Ishikawa (cell line): ENCODE measurements at regions not wholly inside any gene's neighbourhood (a gene's known extent, or its start where the extent isn't known, plus 50 kb on each side); places are given as distances from the start of the nearest gene placed in this dataset.

Source experiments
- CEBPB ChIP-seq: IDR thresholded peaks from 2 replicates; pipeline ENCODE4 v1.6.1; 2012
- EGR1 ChIP-seq: IDR thresholded peaks from 2 replicates; pipeline ENCODE4 v1.6.1; 2012
- EP300 ChIP-seq: IDR thresholded peaks from 2 replicates; pipeline ENCODE4 v1.6.1; 2012; ENCODE audit warnings: borderline replicate concordance
- FOXM1 ChIP-seq: IDR thresholded peaks from 2 replicates; pipeline ENCODE4 v1.6.1; 2012; ENCODE audit warnings: low read depth, borderline replicate concordance
- RAD21 ChIP-seq: IDR thresholded peaks from 2 replicates; pipeline ENCODE4 v1.6.1; 2012; ENCODE audit warnings: low read depth
- TAF1 ChIP-seq: IDR thresholded peaks from 2 replicates; pipeline ENCODE4 v1.6.1; 2012; ENCODE audit warnings: low read depth, mild to moderate bottlenecking
- TCF12 ChIP-seq: IDR thresholded peaks from 2 replicates; pipeline ENCODE4 v1.6.1; 2012; ENCODE audit warnings: low read depth
- TEAD4 ChIP-seq: IDR thresholded peaks from 2 replicates; pipeline ENCODE4 v1.6.1; 2012
- YY1 ChIP-seq: IDR thresholded peaks from 2 replicates; pipeline ENCODE4 v1.6.1; 2012; ENCODE audit warnings: low read depth
- TF ChIP-seq, protein P1 (sequence below): IDR thresholded peaks from 2 replicates; pipeline ENCODE4 v1.6.1; 2012; ENCODE audit warnings: low read depth, mild to moderate bottlenecking
- TF ChIP-seq, protein P2 (sequence below): IDR thresholded peaks from 2 replicates; pipeline ENCODE4 v1.6.1; 2012
- TF ChIP-seq, protein P3 (sequence below): IDR thresholded peaks from 2 replicates; pipeline ENCODE4 v1.6.1; 2012

DNA sequence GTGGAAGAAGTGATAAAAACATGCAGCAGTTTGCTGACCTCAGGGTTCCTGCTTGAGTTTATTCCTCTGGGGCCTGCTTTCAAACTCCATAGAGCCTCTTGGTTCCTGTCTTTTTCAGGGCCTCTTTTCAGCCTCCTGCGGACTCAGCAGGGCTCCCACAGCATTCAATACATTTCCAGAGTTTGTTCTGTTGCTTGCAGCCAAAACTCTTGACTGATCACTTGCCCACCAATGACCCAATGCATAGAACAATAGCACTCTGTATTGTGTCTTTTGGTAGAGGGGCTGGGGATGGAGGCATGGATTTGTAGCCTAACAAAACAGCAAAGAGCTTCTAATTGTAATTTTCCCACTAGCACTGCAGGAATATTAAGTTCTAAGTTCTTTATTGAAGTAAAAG lies 50.8 kb upstream of the CREB5 start:
- TF ChIP-seq RAD21 (no peak), EP300 (no peak), TAF1 (no peak), TEAD4 (no peak), FOXM1 (no peak), CEBPB (no peak), EGR1 (no peak), YY1 (no peak), TCF12 (no peak)
- TF ChIP-seq, protein P1, sequence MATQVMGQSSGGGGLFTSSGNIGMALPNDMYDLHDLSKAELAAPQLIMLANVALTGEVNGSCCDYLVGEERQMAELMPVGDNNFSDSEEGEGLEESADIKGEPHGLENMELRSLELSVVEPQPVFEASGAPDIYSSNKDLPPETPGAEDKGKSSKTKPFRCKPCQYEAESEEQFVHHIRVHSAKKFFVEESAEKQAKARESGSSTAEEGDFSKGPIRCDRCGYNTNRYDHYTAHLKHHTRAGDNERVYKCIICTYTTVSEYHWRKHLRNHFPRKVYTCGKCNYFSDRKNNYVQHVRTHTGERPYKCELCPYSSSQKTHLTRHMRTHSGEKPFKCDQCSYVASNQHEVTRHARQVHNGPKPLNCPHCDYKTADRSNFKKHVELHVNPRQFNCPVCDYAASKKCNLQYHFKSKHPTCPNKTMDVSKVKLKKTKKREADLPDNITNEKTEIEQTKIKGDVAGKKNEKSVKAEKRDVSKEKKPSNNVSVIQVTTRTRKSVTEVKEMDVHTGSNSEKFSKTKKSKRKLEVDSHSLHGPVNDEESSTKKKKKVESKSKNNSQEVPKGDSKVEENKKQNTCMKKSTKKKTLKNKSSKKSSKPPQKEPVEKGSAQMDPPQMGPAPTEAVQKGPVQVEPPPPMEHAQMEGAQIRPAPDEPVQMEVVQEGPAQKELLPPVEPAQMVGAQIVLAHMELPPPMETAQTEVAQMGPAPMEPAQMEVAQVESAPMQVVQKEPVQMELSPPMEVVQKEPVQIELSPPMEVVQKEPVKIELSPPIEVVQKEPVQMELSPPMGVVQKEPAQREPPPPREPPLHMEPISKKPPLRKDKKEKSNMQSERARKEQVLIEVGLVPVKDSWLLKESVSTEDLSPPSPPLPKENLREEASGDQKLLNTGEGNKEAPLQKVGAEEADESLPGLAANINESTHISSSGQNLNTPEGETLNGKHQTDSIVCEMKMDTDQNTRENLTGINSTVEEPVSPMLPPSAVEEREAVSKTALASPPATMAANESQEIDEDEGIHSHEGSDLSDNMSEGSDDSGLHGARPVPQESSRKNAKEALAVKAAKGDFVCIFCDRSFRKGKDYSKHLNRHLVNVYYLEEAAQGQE, result no peak
- TF ChIP-seq, protein P2, sequence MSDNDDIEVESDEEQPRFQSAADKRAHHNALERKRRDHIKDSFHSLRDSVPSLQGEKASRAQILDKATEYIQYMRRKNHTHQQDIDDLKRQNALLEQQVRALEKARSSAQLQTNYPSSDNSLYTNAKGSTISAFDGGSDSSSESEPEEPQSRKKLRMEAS, result no peak
- TF ChIP-seq, protein P3, sequence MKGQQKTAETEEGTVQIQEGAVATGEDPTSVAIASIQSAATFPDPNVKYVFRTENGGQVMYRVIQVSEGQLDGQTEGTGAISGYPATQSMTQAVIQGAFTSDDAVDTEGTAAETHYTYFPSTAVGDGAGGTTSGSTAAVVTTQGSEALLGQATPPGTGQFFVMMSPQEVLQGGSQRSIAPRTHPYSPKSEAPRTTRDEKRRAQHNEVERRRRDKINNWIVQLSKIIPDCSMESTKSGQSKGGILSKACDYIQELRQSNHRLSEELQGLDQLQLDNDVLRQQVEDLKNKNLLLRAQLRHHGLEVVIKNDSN, result no peak
